GM12891 (cell line): ENCODE measurements at regions not wholly inside any gene's neighbourhood (a gene's known extent, or its start where the extent isn't known, plus 50 kb on each side); places are given as distances from the start of the nearest gene placed in this dataset.

Experiments
- DNase-seq: peaks from one replicate; pipeline ENCODE4 v3.0.0; 2011; ENCODE audit warnings: low spot score; ENCODE audit not compliant: insufficient read length
- FAIRE-seq: peaks from 2 replicates; lab custom pipeline; 2011; peaks lifted over from hg19 to GRCh38; lab: Jason Lieb, UNC
- PAX5 ChIP-seq: IDR thresholded peaks from 2 replicates; pipeline ENCODE4 v1.6.1; 2011; ENCODE audit warnings: low read length, moderate library complexity, mild to moderate bottlenecking; ENCODE audit not compliant: insufficient read depth, severe bottlenecking
- POLR2A ChIP-seq: IDR thresholded peaks from 2 replicates; pipeline ENCODE4 v1.6.1; 2011; ENCODE audit warnings: low read depth, low read length, control low read depth
- POLR2AphosphoS5 ChIP-seq: IDR thresholded peaks from 2 replicates; pipeline ENCODE4 v1.6.1; 2011; ENCODE audit warnings: low read depth, low read length, control low read depth
- POU2F2 ChIP-seq: IDR thresholded peaks from 2 replicates; pipeline ENCODE4 v1.6.1; 2011; ENCODE audit warnings: low read depth, mild to moderate bottlenecking, control low read depth, low read length, moderate library complexity
- SPI1 ChIP-seq: IDR thresholded peaks from 2 replicates; pipeline ENCODE4 v1.6.1; 2011; ENCODE audit warnings: low read depth, low read length, control low read depth
- TAF1 ChIP-seq: IDR thresholded peaks from 2 replicates; pipeline ENCODE4 v1.6.1; 2011; ENCODE audit warnings: low read depth, low read length, control low read depth

GRCh38 chr16:52851211-52851740, 201.4 kb downstream of the CHD9NB start:
- TF ChIP-seq PAX5, result no peak
- no peak for TF ChIP-seq POLR2AphosphoS5
- TF ChIP-seq SPI1, result no peak
- no peak for TF ChIP-seq TAF1
- no peak for TF ChIP-seq POU2F2
- TF ChIP-seq POLR2A, result no peak
- FAIRE-seq, result no peak

GRCh38 chr16:52843381-52843780, 209.3 kb downstream of the CHD9NB start:
- DNase-seq (no peak), FAIRE-seq (no peak)
- TF ChIP-seq TAF1, result no peak
- TF ChIP-seq POU2F2, result no peak
- TF ChIP-seq POLR2AphosphoS5, result no peak
- no peak for TF ChIP-seq POLR2A
- TF ChIP-seq SPI1, result no peak
- TF ChIP-seq PAX5, result no peak

More at GRCh38 chr16:52851211-52851740, 201.4 kb downstream of the CHD9NB start:
- no peak for DNase-seq

- DNase-seq (no peak), FAIRE-seq (no peak)
- TF ChIP-seq PAX5, result no peak
- no peak for TF ChIP-seq POLR2A
- no peak for TF ChIP-seq TAF1
- no peak for TF ChIP-seq POLR2AphosphoS5
- TF ChIP-seq SPI1, result no peak
- no peak for TF ChIP-seq POU2F2
Measured at GRCh38 chr16:52837251-52837650, 215.4 kb downstream of the CHD9NB start.

GRCh38 chr16:52834736-52835465, 217.8 kb downstream of the CHD9NB start:
- FAIRE-seq, result no peak
- TF ChIP-seq POLR2AphosphoS5 (no peak), POLR2A (no peak), TAF1 (no peak), SPI1 (no peak), POU2F2 (no peak), PAX5 (no peak)

GRCh38 chr16:52832771-52833170, 219.9 kb downstream of the CHD9NB start:
- no peak for FAIRE-seq
- TF ChIP-seq PAX5, result no peak
- TF ChIP-seq POLR2AphosphoS5, result no peak
- TF ChIP-seq POU2F2, result no peak
- no peak for TF ChIP-seq POLR2A
- TF ChIP-seq TAF1, result no peak
- TF ChIP-seq SPI1, result no peak
- DNase-seq, result no peak

More at GRCh38 chr16:52834736-52835465, 217.8 kb downstream of the CHD9NB start:
- no peak for DNase-seq

GRCh38 chr16:52827456-52827855, 225.2 kb downstream of the CHD9NB start:
- no peak for FAIRE-seq
- TF ChIP-seq TAF1, result no peak
- DNase-seq, result no peak

GRCh38 chr16:52825892-52826291, 226.8 kb downstream of the CHD9NB start:
- FAIRE-seq (no peak), DNase-seq (no peak)
- no peak for TF ChIP-seq SPI1
- no peak for TF ChIP-seq POU2F2
- no peak for TF ChIP-seq POLR2AphosphoS5
- TF ChIP-seq PAX5, result no peak
- no peak for TF ChIP-seq TAF1
- TF ChIP-seq POLR2A, result no peak

- no peak for TF ChIP-seq POLR2AphosphoS5
- no peak for TF ChIP-seq POU2F2
- TF ChIP-seq TAF1, result no peak
- no peak for TF ChIP-seq SPI1
- TF ChIP-seq POLR2A, result no peak
- no peak for TF ChIP-seq PAX5
- no peak for DNase-seq
- FAIRE-seq, result no peak
Measured at GRCh38 chr16:52819808-52820207, 232.9 kb downstream of the CHD9NB start.

- FAIRE-seq (no peak), DNase-seq (no peak)
- TF ChIP-seq TAF1 (no peak), POLR2A (no peak), POLR2AphosphoS5 (no peak), SPI1 (no peak), POU2F2 (no peak), PAX5 (no peak)
Measured at GRCh38 chr16:52819405-52819804, 233.3 kb downstream of the CHD9NB start.

- TF ChIP-seq POLR2AphosphoS5 (no peak), SPI1 (no peak), PAX5 (no peak), POU2F2 (no peak), POLR2A (no peak), TAF1 (no peak)
- DNase-seq (no peak), FAIRE-seq (no peak)
Measured at GRCh38 chr16:52817696-52818095, 235.0 kb downstream of the CHD9NB start.
